ENCODE measurements at regions not wholly inside any gene's neighbourhood (a gene's known extent, or its start where the extent isn't known, plus 50 kb on each side); places are given as distances from the start of the nearest gene placed in this dataset.

- H3K9me3 ChIP-seq (ENCODE audit: control insufficient read depth, insufficient read depth, low read depth, low read length) = no peaks in the 10 kb centered on the region
- H3K27ac ChIP-seq (ENCODE audit: extremely low read depth, low read depth, low read length) = no peak overlapping the region
- POLR2A ChIA-PET = no interaction called here
- CTCF ChIA-PET = no interaction called here
- H3K4me3 ChIP-seq (ENCODE audit: low read depth, low read length) = no peak overlapping the region
- no peak for TF ChIP-seq ZNF280C (tag by site-specific recombination; IDR thresholded peaks at IDR 0.05)
- TF ChIP-seq ZNF670 (tag by site-specific recombination; IDR thresholded peaks at IDR 0.05; ENCODE audit: low read depth) = no peak
- no peak for TF ChIP-seq ZNF335 (tag by site-specific recombination; conservative IDR thresholded peaks at IDR 0.05)
- no peak for TF ChIP-seq ZBTB21 (tag by site-specific recombination; IDR thresholded peaks at IDR 0.05)
- TF ChIP-seq AEBP2 (tag by site-specific recombination; IDR thresholded peaks at IDR 0.05; ENCODE audit: borderline replicate concordance) = no peak
- no peaks in the 10 kb centered on the region for H3K4me1 ChIP-seq (ENCODE audit: control insufficient read depth, insufficient read depth, low read length)
- no peaks in the 10 kb centered on the region for H3K36me3 ChIP-seq (ENCODE audit: control insufficient read depth in 2 of 2, insufficient read depth in 1 of 2, low read length in 2 of 2)
Observed at GRCh38 chr16:17607075-17607509, 136.3 kb upstream of the XYLT1 start.

GRCh38 chr16:17606460-17606859, 135.7 kb upstream of the XYLT1 start:
- CTCF ChIA-PET = no interaction called here
- no peak overlapping the region for H3K27ac ChIP-seq (ENCODE audit: extremely low read depth, low read depth, low read length)

GRCh38 chr16:17605784-17606183, 135.0 kb upstream of the XYLT1 start:
- Histone ChIP-seq H3K4me3 (ENCODE audit: low read depth, low read length) (no peak overlapping the region), H3K36me3 (ENCODE audit: control insufficient read depth in 2 of 2, insufficient read depth in 1 of 2, low read length in 2 of 2) (no peaks in the 10 kb centered on the region), H3K9me3 (ENCODE audit: control insufficient read depth, insufficient read depth, low read depth, low read length) (no peaks in the 10 kb centered on the region), H3K4me1 (ENCODE audit: control insufficient read depth, insufficient read depth, low read length) (no peaks in the 10 kb centered on the region), H3K27ac (ENCODE audit: extremely low read depth, low read depth, low read length) (no peak overlapping the region)
- POLR2A ChIA-PET = no interaction called here
- TF ChIP-seq ZNF837 (tag by site-specific recombination; IDR thresholded peaks at IDR 0.05) (no peak), KLF8 (tag by site-specific recombination; IDR thresholded peaks at IDR 0.05) (no peak), ZSCAN4 (tag by site-specific recombination; IDR thresholded peaks at IDR 0.05) (no peak), TCF7L2 (IDR thresholded peaks at IDR 0.05; ENCODE audit: borderline replicate concordance, low read depth, low read length) (no peak), MYNN (tag by site-specific recombination; IDR thresholded peaks at IDR 0.05; ENCODE audit: borderline replicate concordance) (no peak), ZNF48 (tag by site-specific recombination; IDR thresholded peaks at IDR 0.05) (no peak), ZNF701 (tag by site-specific recombination; IDR thresholded peaks at IDR 0.05) (no peak), ZNF791 (tag by site-specific recombination; IDR thresholded peaks at IDR 0.05) (no peak)
- CTCF ChIA-PET = no interaction called here

More at GRCh38 chr16:17606460-17606859, 135.7 kb upstream of the XYLT1 start:
- Histone ChIP-seq H3K4me3 (ENCODE audit: low read depth, low read length) (no peak overlapping the region), H3K9me3 (ENCODE audit: control insufficient read depth, insufficient read depth, low read depth, low read length) (no peaks in the 10 kb centered on the region), H3K4me1 (ENCODE audit: control insufficient read depth, insufficient read depth, low read length) (no peaks in the 10 kb centered on the region), H3K36me3 (ENCODE audit: control insufficient read depth in 2 of 2, insufficient read depth in 1 of 2, low read length in 2 of 2) (no peaks in the 10 kb centered on the region)
- TF ChIP-seq ZSCAN4 (tag by site-specific recombination; IDR thresholded peaks at IDR 0.05) = no peak
- no peak for TF ChIP-seq ZNF394 (tag by site-specific recombination; IDR thresholded peaks at IDR 0.05; ENCODE audit: borderline replicate concordance)
- TF ChIP-seq ZNF658 (tag by site-specific recombination; IDR thresholded peaks at IDR 0.05) = no peak
- POLR2A ChIA-PET = no interaction called here
